ENCODE measurements at regions not wholly inside any gene's neighbourhood (a gene's known extent, or its start where the extent isn't known, plus 50 kb on each side); places are given as distances from the start of the nearest gene placed in this dataset.

- TF ChIP-seq CTCF (IDR thresholded peaks at IDR 0.05) (no peak), POLR2A (IDR thresholded peaks at IDR 0.05) (no peak)
Observed at GRCh38 chr9:99400184-99400731, 178.2 kb downstream of the SEC61B start.
